ENCODE measurements at regions not wholly inside any gene's neighbourhood (a gene's known extent, or its start where the extent isn't known, plus 50 kb on each side); places are given as distances from the start of the nearest gene placed in this dataset.

GRCh38 chr4:162803378-162803777 is 363.3 kb downstream of the NAF1 start:
- no peak for DNase-seq (ENCODE audit: low read depth, low spot score)
- ChIA-PET CTCF (no interaction called here), POLR2A (no interaction called here)
- H3K4me3 ChIP-seq (ENCODE audit: low read depth, low read length) = no peak overlapping the region
- no peak overlapping the region for H3K27ac ChIP-seq (ENCODE audit: low read depth, low read length)
- peaks cover 3% of the 10 kb centered on the region; the same call in 1 of the 2 replicates for H3K9me3 ChIP-seq (ENCODE audit: control insufficient read depth, insufficient read depth, low read length)
- no peak for TF ChIP-seq CTCF (IDR thresholded peaks at IDR 0.05; ENCODE audit: low read depth, low read length)
- H3K27me3 ChIP-seq (ENCODE audit: control insufficient read depth, insufficient read depth, low read length) = no peaks in the 10 kb centered on the region

- CTCF ChIA-PET = no interaction called here
- TF ChIP-seq CTCF (IDR thresholded peaks at IDR 0.05; ENCODE audit: low read depth, low read length) = no peak
- no peaks in the 10 kb centered on the region; the same call in 1 of the 2 replicates for H3K9me3 ChIP-seq (ENCODE audit: control insufficient read depth, insufficient read depth, low read length)
- no peaks in the 10 kb centered on the region for H3K27me3 ChIP-seq (ENCODE audit: control insufficient read depth, insufficient read depth, low read length)
- no peak for DNase-seq (ENCODE audit: low read depth, low spot score)
- H3K27ac ChIP-seq (ENCODE audit: low read depth, low read length) = no peak overlapping the region
- H3K4me3 ChIP-seq (ENCODE audit: low read depth, low read length) = no peak overlapping the region
- POLR2A ChIA-PET = no interaction called here
Measured at GRCh38 chr4:162797108-162797507, 369.6 kb downstream of the NAF1 start.

GRCh38 chr4:162793571-162793970 is 373.1 kb downstream of the NAF1 start:
- Histone ChIP-seq H3K27me3 (ENCODE audit: control insufficient read depth, insufficient read depth, low read length) (no peaks in the 10 kb centered on the region), H3K27ac (ENCODE audit: low read depth, low read length) (no peak overlapping the region), H3K9me3 (ENCODE audit: control insufficient read depth, insufficient read depth, low read length) (no peaks in the 10 kb centered on the region; the same call in 1 of the 2 replicates), H3K4me3 (ENCODE audit: low read depth, low read length) (no peak overlapping the region)
- no peak for DNase-seq (ENCODE audit: low read depth, low spot score)
- POLR2A ChIA-PET = no interaction called here
- no peak for TF ChIP-seq CTCF (IDR thresholded peaks at IDR 0.05; ENCODE audit: low read depth, low read length)
- CTCF ChIA-PET = no interaction called here

- Histone ChIP-seq H3K27me3 (ENCODE audit: control insufficient read depth, insufficient read depth, low read length) (no peaks in the 10 kb centered on the region), H3K9me3 (ENCODE audit: control insufficient read depth, insufficient read depth, low read length) (no peaks in the 10 kb centered on the region; the same call in 1 of the 2 replicates), H3K27ac (ENCODE audit: low read depth, low read length) (no peak overlapping the region), H3K4me3 (ENCODE audit: low read depth, low read length) (no peak overlapping the region)
- POLR2A ChIA-PET = no interaction called here
- CTCF ChIA-PET = no interaction called here
- no peak for DNase-seq (ENCODE audit: low read depth, low spot score)
- no peak for TF ChIP-seq CTCF (IDR thresholded peaks at IDR 0.05; ENCODE audit: low read depth, low read length)
Measured at GRCh38 chr4:162793004-162793403, 373.7 kb downstream of the NAF1 start.

GRCh38 chr4:162791226-162791625 is 375.5 kb downstream of the NAF1 start:
- no peak for TF ChIP-seq CTCF (IDR thresholded peaks at IDR 0.05; ENCODE audit: low read depth, low read length)
- ChIA-PET CTCF (no interaction called here), POLR2A (no interaction called here)
- no peaks in the 10 kb centered on the region; the same call in 1 of the 2 replicates for H3K9me3 ChIP-seq (ENCODE audit: control insufficient read depth, insufficient read depth, low read length)
- DNase-seq (ENCODE audit: low read depth, low spot score) = no peak
- H3K27ac ChIP-seq (ENCODE audit: low read depth, low read length) = no peak overlapping the region
- no peak overlapping the region for H3K4me3 ChIP-seq (ENCODE audit: low read depth, low read length)
- no peaks in the 10 kb centered on the region for H3K27me3 ChIP-seq (ENCODE audit: control insufficient read depth, insufficient read depth, low read length)

All from AG04450 (cell line).